RKO (cell line): ENCODE measurements at regions not wholly inside any gene's neighbourhood (a gene's known extent, or its start where the extent isn't known, plus 50 kb on each side); places are given as distances from the start of the nearest gene placed in this dataset.
A peak's percentile ranks its signal among the peaks of the same experiment; 100 is the strongest.
"Not testable (repeated sequence)": the region's sequence is repeated elsewhere in the genome, so short reads cannot be mapped to it uniquely, and the experiment has no call there.

ENCODE experiments used
- DNase-seq: peaks from one replicate; pipeline ENCODE4 v3.0.0-alpha.2; 2016; ENCODE audit warnings: low spot score

DNA sequence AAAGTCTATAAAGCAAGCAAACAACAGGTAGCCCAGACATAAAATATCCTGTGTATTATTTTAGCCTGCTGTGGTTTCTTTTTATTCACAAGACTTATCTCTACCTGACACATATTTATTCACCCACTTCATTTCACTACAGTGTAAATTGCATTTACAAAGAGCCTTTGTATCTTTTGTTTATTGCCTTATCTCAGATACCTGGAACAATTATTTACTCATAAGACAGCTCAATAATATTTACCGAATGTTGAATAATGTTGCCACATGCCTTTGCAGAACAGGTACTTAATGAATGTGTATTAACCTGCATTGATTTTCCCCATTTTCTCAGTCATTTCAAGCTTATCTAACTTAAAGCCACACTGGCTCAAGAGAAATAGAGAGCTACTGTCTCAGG lies 603.6 kb downstream of the FBXO15 start:
- no peak for DNase-seq

DNA sequence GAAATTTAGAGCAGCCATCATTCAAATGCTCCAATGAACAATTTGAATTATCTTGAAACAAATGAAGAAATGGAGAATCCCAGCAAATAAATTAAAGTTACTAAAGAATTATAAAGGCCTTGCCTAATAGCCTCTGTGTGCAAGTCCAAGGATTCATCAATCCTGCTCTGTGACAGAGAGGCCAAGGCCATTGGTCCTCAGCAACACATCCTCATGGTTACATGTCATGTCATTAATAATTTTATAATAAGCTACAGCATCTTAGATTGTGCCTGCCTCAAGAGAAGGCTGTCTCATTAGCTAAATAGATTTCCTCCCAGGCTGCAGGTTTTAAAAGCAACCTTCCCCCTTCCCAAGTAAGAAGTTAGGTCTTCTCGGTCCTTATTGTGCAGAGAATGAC lies 611.6 kb downstream of the FBXO15 start:
- DNase-seq, result no peak

DNA sequence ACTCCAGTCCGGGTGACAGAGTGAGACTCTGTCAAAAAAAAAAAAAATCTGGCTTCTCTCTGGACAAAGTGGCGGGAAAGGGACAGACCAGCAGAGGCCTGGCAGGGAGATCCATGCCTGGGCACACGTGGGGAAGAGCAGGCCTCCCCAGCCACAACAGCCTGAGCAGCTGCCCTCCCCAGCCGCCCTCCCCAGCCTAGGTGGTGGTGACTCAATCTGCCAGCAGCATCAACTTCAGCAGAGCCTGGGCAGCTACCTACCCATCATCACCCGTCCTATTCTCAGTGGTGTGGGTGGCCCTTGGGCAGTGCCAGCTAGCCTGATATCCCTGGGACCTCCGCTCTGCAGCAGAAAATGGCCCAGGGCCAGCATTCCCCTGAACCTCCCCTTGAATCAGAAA lies 612.4 kb downstream of the FBXO15 start:
- no peak for DNase-seq

DNA sequence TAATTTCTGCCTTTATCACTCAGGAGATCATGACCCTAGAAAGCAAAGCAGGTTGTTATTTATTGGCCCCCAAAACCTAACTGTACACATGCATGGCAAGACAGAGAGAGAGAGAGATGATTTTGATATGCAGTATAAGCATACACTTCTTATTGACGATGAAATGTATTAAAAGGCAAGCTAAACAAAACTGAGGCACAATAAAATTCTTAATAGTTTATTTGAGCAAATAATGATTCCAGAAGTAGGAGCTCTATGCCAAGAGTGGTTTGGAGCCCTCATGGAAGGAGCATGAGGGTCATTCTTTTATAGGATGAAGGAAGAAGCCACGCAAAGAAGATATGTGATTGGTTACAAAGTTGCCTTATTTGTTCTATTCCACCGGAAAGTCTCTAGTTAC lies 616.0 kb downstream of the FBXO15 start:
- DNase-seq, result no peak

DNA sequence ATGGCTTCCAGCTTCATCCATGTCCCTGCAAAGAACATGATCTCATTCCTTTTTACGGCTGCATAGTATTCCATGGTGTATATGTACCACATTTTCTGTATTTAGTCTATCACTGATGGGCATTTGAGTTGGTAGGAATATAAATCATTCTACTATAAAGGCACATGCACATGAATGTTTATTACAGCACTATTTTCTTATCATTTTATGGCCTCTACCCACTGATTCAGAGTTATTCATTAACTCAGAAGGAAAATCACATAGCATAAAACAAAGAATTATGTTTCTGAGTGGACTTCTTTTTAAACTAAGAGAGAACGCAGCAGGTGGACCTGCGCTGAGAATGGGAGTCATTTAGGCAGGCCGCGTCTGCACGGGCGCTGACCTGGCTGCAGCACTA lies 619.6 kb downstream of the FBXO15 start:
- no peak for DNase-seq

DNA sequence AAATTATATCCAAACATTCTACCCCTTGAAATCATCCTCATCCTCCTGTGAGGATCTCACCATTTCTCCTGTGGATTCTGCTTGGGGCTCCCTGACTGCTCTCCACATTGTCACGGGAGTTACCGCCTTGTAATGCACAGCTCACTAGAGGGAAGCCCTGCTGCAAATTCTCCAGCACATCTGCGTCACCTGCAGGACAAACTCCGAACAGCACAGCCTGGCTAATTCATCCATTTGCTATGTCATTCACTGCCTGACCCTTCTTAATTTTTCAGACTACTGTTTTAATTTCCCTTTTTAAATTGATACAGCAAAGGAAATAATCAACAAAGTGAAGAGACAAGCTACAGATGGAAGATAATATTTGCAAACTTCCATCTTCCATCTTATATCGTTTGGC lies 627.4 kb downstream of the FBXO15 start:
- no peak for DNase-seq

DNA sequence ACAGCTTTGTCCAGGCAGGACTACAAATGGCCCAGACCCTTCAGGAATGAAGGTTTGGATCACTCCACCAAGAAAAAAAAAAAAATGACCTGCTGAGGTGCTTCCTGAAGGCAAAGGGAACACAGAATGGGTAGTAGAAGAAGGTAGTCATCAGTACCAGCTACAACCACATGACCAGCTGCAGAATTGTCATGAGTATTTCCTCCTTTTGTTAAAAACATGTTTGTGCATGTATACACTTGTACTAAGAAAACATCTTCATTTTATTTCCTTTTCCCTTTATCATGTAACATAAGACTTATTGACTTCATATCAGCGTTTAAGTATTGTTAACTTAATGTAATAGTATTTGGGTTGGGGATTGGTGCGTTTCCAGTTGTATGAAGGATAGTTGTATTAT lies 631.6 kb downstream of the FBXO15 start:
- DNase-seq, result not testable (repeated sequence)

DNA sequence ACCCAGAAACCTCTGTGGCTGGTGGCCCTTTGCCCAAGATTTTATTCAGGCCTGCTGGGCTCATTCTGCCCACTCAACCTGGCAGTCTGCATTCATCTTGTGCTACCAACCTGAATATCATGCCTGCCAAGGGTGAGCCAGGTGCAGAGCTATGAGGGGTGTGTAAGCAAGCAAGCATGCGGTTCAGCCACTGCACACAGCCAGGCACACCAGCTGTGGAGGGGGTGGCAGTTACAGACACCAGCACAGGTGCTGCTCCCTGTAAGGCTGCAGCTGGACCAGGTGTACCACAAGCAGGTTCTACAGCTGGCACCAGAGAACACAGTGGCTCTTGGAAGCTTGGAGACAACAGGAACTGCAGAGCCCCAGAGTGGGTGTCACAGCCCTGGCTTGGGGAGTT lies 633.2 kb downstream of the FBXO15 start:
- DNase-seq, result no peak

DNA sequence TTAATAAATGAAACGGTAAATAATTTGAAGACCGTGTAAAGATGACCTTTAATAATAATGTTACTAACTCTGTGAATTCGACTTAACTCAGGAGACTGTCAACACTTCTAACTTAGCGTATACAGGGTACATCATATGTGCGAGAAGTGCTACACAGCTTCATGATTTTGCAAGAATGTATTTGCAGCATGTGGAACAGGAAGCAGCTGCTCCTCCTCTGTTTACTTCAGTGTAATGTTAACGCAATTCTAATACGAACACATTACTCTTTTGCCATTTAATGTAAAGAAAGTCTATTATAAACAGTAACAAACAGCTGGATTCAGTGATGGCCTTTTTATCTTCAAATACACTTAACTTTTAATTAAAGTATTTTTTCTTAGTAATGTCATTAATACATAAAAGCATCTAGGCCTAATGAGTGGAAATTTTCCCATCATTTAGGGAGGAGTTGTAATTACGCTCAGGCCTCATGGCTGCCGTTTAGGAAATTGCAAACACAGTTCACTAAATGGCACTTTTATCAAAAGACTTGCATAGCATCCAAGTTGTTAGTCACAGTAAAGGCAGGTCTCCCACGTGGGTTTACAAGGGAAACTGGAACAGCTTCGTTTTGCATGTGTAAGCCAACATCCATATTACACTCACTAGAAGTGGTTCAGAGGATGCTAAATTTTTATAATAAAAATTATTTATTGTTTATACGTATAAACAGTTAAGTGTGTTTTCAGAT lies 635.7 kb downstream of the FBXO15 start:
- DNase-seq, result no peak

DNA sequence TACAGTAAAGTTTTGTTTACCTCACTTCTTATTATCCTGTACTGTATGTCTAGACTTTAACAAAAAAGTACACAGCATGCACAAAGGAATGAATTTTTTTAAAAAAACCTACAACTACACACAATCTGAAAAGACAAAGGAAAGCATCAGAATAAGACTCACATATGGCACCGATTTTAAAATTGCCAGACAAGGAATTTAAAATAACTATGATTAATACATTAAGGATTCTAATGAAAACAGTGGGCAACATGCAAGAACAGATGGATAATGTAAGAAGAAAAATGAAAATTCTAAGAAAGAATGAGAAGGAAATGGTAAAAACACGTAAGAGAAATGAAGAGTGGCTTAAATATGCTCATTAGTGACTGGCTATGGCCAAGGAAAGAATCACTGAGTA lies 638.2 kb downstream of the FBXO15 start:
- DNase-seq, result no peak

DNA sequence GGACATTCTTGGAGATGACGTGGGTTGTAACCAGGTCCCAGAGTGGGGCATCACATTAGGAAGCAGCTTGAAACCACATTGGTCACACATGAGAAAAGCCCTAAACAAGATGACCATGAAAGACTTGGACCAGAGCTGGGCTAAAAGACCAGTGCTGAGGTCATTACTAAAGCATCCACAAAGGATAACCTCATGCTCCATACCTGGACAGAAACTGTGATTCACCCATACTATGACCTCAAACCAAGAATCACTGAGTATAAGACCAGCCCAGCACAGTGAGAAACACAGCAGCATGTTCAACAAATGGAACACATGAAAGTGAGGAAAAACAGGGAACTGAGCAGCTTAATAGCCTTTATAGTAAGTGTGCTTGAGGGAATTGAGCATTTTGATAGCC lies 635.5 kb upstream of the NETO1 start:
- DNase-seq, result no peak

DNA sequence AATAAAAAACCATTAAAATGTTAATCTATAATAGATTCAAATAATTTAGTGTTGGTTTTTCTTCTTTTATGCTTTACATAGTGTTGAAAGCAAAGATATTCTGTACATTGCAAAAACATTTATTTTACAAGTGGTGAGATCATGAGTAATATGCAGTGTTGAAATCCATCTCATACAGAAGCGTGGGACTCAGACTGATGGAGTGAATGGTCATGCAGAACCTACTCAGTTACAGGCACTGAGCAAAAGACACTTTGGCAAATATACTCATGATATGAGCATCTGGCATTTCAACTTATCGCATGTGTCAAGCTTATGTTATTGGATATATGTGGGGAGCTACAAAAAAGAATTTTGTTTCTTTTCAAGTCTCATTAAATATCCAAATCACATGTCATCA lies 620.2 kb upstream of the NETO1 start:
- no peak for DNase-seq

DNA sequence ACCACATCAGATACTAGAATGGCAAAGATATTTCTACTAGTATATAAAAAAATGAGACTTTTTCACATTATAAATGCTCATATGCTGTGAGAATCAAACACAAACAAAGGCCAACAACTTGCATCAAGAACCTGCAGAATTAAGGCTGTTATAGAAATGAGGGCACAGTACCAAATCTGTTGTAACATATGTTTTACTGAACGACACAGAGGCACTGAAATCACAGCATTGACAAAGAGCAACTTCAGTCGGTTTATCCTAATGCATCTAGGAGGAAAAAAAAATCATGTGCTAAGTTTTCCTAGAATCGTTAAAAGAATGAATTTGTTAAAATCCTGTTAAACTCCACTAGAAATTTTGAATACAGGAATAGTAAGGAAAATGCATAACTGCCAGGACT lies 617.4 kb upstream of the NETO1 start:
- no peak for DNase-seq

DNA sequence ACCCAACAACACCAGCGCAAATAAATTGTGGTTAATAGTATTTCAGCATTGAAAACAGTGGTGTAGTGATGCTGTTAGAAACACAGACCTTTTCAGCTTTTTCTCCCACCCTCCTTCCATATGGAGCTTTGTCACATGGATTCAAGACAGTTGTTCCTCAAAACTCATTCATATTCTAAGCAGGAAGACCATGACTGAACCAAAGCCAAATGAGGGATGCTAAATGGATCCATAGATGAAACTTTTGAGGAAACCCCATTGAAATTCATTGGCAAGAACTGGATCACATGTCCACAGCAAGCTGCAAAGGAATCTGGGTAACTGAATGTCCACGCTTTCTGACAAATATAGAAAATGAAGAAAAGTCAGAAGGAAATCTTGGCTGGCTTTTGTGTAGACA lies 615.1 kb upstream of the NETO1 start:
- DNase-seq, result no peak

DNA sequence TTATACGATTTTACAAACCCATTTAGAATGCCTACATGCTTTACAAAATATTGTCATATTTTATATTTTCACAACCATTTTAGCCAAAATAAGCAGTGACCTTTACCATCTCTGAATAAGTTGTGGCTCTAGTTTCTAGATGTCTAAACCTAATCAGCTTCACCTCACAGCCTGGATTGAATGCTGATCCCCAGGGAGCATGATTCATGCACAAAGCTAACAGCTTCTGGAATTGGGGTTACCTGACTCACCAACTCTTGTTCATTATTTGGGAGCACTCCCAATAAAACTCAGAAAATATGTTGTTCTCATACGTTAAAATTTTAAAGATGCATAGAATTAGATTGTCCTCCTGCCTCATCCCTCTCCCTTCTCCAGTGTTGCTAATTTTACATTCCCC lies 611.7 kb upstream of the NETO1 start:
- no peak for DNase-seq

DNA sequence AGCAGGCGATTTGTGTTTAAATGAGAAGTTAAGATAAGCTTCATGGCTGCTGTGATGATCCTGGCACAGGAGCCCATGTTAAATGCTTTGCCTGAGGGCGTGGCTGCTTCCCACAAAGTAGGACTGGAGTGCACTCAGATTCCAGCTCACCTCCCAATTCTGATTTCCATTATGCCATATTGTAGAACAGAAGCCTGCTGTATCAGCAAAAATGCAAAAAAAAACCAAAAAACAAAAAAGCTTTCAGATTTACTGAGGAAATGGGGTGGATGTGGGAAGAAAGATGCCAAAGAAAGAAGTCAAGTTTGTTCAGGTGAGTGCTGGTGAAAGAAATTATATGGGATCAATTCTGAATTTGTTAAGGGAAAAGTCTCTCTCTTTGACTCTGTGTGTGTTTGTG lies 610.4 kb upstream of the NETO1 start:
- DNase-seq, result no peak

DNA sequence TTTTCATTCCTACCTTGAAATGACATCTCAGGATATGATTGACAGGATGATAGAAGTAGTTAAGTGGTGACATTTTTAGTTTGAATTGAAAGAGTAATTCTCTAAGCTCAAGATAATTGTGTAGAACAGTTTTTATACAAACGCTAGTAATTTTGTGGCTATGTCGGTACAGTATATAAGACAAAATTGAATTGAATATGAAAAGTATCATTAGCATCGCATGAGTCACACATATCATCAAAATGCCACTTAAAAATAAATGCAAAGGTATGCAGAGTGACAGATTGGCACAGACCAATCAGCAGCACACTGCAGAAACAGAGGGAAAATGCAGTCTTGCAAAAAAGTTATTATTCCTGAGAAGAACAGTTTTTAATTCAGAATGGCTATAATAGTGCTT lies 608.2 kb upstream of the NETO1 start:
- DNase-seq, result no peak

DNA sequence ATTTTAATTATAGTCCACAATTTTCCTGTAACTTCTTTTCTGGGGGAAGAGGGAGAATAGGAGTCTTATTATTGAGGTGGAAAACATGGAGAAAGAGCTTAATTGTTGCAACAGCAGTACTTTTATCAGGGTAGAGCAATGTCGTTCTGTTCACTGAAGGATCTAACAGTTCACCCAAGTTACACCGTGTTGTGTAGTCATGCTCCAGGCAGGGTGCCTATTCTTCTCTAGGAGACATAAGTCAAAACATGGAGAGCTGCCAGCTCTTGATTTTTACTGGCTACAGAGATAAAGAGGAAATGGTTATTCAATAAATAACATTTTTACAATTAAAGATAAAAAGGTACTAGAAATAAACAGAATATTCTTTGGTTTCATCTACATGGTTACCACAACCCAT lies 594.3 kb upstream of the NETO1 start:
- no peak for DNase-seq

DNA sequence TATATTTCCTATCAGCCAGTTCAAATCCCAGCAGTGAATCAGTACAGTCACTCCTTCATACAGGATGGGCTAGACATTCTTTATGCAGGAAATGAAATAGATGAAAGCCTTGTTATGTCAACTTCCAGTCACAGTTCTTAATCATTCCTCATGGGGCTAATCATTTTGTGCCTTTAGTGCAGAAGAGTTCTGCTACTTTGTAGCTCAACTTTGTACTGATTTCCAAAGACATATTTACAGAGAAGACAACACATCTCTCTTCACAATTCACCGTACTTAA lies 593.9 kb upstream of the NETO1 start:
- no peak for DNase-seq

DNA sequence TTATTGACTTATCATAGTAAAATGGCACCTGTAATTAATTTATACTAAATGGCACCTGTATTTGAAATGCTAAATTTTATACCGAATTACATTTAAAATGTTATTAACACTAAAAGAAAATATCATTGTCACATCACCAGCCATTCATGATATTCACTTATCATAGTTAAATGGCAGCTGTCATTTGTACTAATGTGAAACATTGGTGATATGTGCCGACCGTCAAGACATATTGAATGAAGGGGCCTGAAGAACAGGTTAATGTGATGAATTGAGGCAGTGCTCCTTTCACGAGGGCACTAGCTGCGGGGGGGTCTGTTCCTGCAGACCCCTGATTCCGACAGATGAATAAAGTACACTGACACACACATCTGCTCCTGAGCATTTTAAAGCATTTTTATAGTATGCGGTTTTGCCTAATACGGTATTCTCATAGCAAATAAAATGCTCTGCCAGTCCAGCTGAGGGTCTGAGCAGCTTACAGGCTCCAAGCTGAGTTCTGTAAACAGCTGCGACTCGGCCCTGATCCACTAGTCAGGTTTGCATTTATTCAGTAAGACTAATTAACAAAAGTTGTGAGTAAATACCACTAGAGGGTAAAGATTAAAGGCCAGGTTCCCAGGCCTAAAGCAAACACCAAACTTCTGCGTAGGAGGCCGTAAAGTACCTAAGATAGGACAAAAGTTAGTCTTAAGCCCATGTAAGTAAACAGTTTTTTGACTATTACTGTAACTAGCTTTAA lies 593.4 kb upstream of the NETO1 start:
- DNase-seq, result no peak

DNA sequence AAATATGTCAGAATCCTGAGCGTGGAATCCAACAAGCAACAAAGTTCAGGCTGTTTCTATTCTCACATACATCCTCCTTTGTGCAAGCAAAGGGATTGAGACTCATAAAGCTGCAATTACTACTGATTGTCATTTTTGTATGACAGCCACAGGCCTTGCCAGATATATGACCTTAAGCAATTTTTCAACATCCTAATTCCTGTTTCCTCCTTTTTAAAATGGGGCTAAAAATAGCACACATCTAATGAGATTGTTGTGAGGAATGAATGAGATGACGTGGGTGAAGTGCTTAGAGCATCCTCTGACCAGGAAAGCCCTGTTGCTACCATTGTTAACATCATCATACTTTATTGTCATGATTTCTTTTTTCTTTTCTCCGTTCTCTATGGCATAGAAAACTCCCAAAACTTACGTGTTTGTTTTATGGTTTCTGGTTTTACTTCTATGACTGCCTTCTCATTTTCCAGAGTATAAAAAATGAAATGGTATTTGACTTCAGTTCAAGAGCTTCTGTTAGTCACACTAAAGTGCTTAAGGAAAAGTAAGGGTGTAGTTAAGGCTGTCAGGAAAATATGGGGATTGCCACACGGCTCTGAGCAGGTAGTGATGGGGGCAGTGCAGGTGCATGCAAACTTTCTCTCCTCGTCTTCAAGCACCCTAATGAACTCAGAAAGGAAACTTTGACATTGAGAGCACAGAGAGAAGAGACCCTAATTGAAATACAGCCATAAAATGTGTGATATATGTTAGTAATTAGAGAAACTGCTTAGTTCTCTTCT lies 590.6 kb upstream of the NETO1 start:
- DNase-seq, result no peak

DNA sequence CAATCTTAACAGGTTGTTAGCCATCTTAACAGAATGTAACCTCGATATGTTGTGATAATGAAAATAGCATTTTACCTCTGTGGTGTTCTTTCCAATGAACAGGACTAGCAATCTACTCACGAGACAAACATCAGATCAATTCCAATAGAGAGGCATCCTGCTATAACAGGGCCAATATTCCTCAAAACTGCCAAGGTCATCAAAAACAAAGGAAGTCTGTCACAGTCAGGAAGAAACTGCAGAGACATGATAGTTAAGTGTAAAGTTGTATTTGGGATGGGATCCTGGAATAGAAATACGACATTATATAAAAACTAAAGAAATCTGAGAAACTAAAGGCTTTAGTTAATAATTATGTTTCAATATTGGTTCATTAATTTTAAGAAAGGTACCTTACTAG lies 588.9 kb upstream of the NETO1 start:
- DNase-seq, result no peak

DNA sequence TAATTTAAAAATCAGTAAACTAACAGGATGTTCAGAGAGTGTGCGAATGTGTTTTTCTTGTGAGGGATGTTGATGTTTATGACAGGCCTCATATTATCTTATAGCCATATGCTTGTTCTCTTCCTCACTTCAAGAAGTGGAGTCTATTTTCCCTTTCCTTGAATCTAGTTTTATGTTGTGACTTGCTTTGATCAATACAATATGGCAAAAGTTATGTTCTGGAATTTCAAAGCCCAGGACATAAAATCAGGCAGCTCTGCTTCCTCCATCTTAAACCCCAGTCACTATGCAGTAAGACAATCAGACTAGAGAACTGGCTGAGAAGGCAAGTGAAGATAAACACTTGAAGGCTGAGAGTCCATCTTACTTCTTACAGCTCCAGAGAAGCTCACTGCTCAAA lies 585.1 kb upstream of the NETO1 start:
- DNase-seq, result no peak

DNA sequence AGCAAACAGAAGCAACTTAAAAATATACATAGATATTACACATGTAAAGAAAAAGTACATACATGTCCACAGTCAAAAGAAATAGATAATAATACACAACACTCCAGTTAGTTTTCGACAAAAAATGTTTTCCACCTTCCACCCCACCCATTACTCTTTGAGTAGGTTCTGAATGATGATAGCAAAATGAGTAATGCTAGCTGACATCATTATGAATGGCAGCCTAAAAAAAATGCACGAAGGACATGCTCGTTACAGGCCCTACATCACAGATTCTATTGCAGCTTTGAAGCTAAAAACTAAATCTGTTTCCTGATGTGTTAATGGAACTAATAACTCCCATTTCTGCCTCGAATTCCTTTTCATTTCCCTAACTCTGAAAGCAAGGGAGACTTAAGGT lies 578.7 kb upstream of the NETO1 start:
- peak; percentile 40 for DNase-seq
